Ovary (tissue), 7 donors: ENCODE measurements at regions not wholly inside any gene's neighbourhood (a gene's known extent, or its start where the extent isn't known, plus 50 kb on each side); places are given as distances from the start of the nearest gene placed in this dataset.
"Not testable (repeated sequence)": the region's sequence is repeated elsewhere in the genome, so short reads cannot be mapped to it uniquely, and the experiment has no call there.

Experiments used
- DNase-seq, 5 donors: peaks; one replicate each; pipeline ENCODE4 v3.0.0-alpha.2; 2019 to 2020
- H3K27ac ChIP-seq, 2 donors: fragments of 200-600 bp; one replicate each; pipeline versions ENCODE4 v1.5.1 to v1.8.0; 2019 to 2022
- H3K27me3 ChIP-seq: fragments of 200-600 bp; one replicate; pipeline ENCODE4 v1.8.0; 2022
- H3K36me3 ChIP-seq: fragments of 200-600 bp; sonication (generic); one replicate; pipeline ENCODE4 v1.5.1; 2019
- H3K4me1 ChIP-seq: one replicate; pipeline ENCODE4 v1.8.1; 2013; ENCODE audit warnings: mild to moderate bottlenecking, moderate library complexity; ENCODE audit not compliant: insufficient read depth
- H3K4me3 ChIP-seq: fragments of 200-600 bp; sonication (generic); one replicate; pipeline ENCODE4 v1.5.1; 2017
- H3K9me3 ChIP-seq, 2 donors: fragments of 200-600 bp in 1 of 2; sonication (generic) in 1 of 2; one replicate each; pipeline versions ENCODE4 v1.5.1 to v1.8.1; 2013 to 2019; ENCODE audit warnings: mild to moderate bottlenecking in 1 of 2, moderate library complexity in 1 of 2
- CTCF ChIP-seq, 3 donors: fragments of 450-650 bp in 2 of 3; fragments of 200-600 bp in 1 of 3; IDR thresholded peaks; one replicate each; pipeline versions ENCODE4 v1.5.1 to v1.8.0; 2016 to 2022; ENCODE audit warnings: antibody characterized with exemption in 3 of 3, mild to moderate bottlenecking in 1 of 3
- EP300 ChIP-seq: sonication (generic); formaldehyde crosslinking; IDR thresholded peaks from one replicate; pipeline ENCODE4 v1.6.1; 2017; ENCODE audit warnings: antibody characterized with exemption
- POLR2A ChIP-seq: fragments of 450-650 bp; IDR thresholded peaks from one replicate; pipeline ENCODE4 v1.6.1; 2017; ENCODE audit warnings: antibody characterized with exemption, mild to moderate bottlenecking, moderate library complexity
- WGBS, 3 donors: extraction: QIAGEN DNeasy Blood & Tissue Kit in 1 of 3; methylation state at CpG; one replicate each; pipeline versions ENCODE4 v1.1.5 to v1.1.7; 2013 to 2017; 5-methylcytosine and 5-hydroxymethylcytosine counted together
- intact Hi-C, 4 donors: fragments of 100-400 bp; cut with DNase I; formaldehyde crosslinking; loops; one replicate each; pipeline versions ENCODE4 v1.11.0 to v1.15.1; 2022 to 2023
- donor health status: DM: no; HTN: no; CAD: no; lungs with moderate emphysema.
- donor health status: DM: no; HTN: no; CAD: no.
- donor health status: Bipolar disorder and iron deficiency.
- donor health status: DM: no; HTN: no; CAD: no.
- donor health status: DM: yes; HTN: yes; CAD: no.

- no peaks in the 10 kb centered on the region for H3K4me1 ChIP-seq
- DNase-seq, result no peak
- no peaks in the 10 kb centered on the region for H3K36me3 ChIP-seq
- H3K27me3 ChIP-seq, result no peaks in the 10 kb centered on the region
- H3K9me3 ChIP-seq, result no peaks in the 10 kb centered on the region
- H3K4me3 ChIP-seq, result no peak overlapping the region
- intact Hi-C loops, result no loop called here
- 81 to 91% (median 82%) methylated on average over 12 to 13 of the region's 13 CpGs for WGBS, 3 donors
- H3K27ac ChIP-seq, result no peak overlapping the region
- TF ChIP-seq POLR2A, result no peak
- TF ChIP-seq EP300, result no peak
- TF ChIP-seq CTCF (IDR thresholded peaks at IDR 0.05), result no peak
These were observed 398.7 kb downstream of the TMEM121 start for GRCh38 chr14:105924951-105925591.

GRCh38 chr14:105925615-105926372, 399.4 kb downstream of the TMEM121 start:
- no peaks in the 10 kb centered on the region for H3K27me3 ChIP-seq
- H3K27ac ChIP-seq, result no peak overlapping the region
- 84 to 88% (median 85%) methylated on average over 14 to 18 of the region's 18 CpGs for WGBS, 3 donors
- no peak overlapping the region for H3K4me3 ChIP-seq
- intact Hi-C loops, result no loop called here
- TF ChIP-seq CTCF (IDR thresholded peaks at IDR 0.05) (no peak), POLR2A (no peak), EP300 (no peak)
- H3K9me3 ChIP-seq, result no peaks in the 10 kb centered on the region
- H3K36me3 ChIP-seq, result no peaks in the 10 kb centered on the region
- peak in 1 of 5 donors; percentile 20 for DNase-seq
- H3K4me1 ChIP-seq, result no peaks in the 10 kb centered on the region

GRCh38 chr14:105926373-105927095, 400.2 kb downstream of the TMEM121 start:
- Histone ChIP-seq H3K4me1 (no peaks in the 10 kb centered on the region), H3K27me3 (no peaks in the 10 kb centered on the region), H3K9me3 (no peaks in the 10 kb centered on the region), H3K27ac (no peak overlapping the region), H3K36me3 (no peaks in the 10 kb centered on the region), H3K4me3 (no peak overlapping the region)
- intact Hi-C loops, result no loop called here
- TF ChIP-seq EP300, result no peak
- TF ChIP-seq POLR2A, result no peak
- TF ChIP-seq CTCF (IDR thresholded peaks at IDR 0.05), result no peak
- 80 to 86% (median 85%) methylated on average over 18 of the region's 18 CpGs for WGBS, 3 donors
- peak in 1 of 5 donors; percentile 16 for DNase-seq

GRCh38 chr14:105927096-105928060, 401.0 kb downstream of the TMEM121 start:
- intact Hi-C loops, result no loop called here
- WGBS, 3 donors, result 85% methylated on average over 25 of the region's 25 CpGs
- DNase-seq, result peak in 1 of 5 donors; percentile 8
- TF ChIP-seq CTCF (IDR thresholded peaks at IDR 0.05) (no peak), EP300 (no peak), POLR2A (no peak)
- H3K27me3 ChIP-seq, result no peaks in the 10 kb centered on the region
- no peaks in the 10 kb centered on the region for H3K36me3 ChIP-seq
- H3K4me3 ChIP-seq, result no peak overlapping the region
- H3K9me3 ChIP-seq, result no peaks in the 10 kb centered on the region
- H3K27ac ChIP-seq, result no peak overlapping the region
- no peaks in the 10 kb centered on the region for H3K4me1 ChIP-seq

- H3K9me3 ChIP-seq, H3K27me3 ChIP-seq, H3K27ac ChIP-seq, H3K36me3 ChIP-seq, H3K4me3 ChIP-seq, H3K4me1 ChIP-seq, intact Hi-C loops: not testable (repeated sequence)
- DNase-seq, result peak in 1 of 5 donors; percentile 13
- 79 to 82% (median 80%) methylated on average over 15 to 23 of the region's 23 CpGs for WGBS, 3 donors
These were observed 402.1 kb downstream of the TMEM121 start for GRCh38 chr14:105928171-105929111.
